Stimulated activated CD8-positive, alpha-beta memory T cell treated with anti-CD3 and anti-CD28 coated beads, Interleukin-12 subunit alpha, Interleukin-12 subunit beta, amount 100 ng/mL, for 1 hour (primary cell): ENCODE measurements at regions not wholly inside any gene's neighbourhood (a gene's known extent, or its start where the extent isn't known, plus 50 kb on each side); places are given as distances from the start of the nearest gene placed in this dataset.
"Not testable (repeated sequence)": the region's sequence is repeated elsewhere in the genome, so short reads cannot be mapped to it uniquely, and the experiment has no call there.

Source experiments
- DNase-seq: peaks from one replicate; pipeline ENCODE4 v3.0.0-alpha.2; 2020; ENCODE audit warnings: low read depth

DNA sequence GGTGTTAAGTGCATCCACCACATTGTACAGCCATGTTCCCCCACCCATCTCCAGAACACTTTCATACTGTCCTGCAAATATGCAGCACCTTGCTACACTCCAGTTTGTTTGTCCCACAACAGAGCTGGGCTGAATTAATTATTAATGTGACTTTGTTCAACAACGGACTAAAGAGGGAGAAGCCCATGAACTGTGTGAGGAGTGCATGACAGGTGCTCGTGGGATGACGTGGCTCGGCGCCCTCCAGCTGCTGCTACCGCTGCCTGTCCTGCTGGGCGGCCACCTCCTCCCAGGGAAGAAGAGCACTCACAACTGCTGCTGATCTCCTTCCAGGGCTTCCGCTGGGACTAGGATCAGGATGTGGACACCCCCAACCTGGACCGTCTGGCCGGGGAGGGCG is 111.2 kb upstream of the DEFB108B start:
- DNase-seq: not testable (repeated sequence)

DNA sequence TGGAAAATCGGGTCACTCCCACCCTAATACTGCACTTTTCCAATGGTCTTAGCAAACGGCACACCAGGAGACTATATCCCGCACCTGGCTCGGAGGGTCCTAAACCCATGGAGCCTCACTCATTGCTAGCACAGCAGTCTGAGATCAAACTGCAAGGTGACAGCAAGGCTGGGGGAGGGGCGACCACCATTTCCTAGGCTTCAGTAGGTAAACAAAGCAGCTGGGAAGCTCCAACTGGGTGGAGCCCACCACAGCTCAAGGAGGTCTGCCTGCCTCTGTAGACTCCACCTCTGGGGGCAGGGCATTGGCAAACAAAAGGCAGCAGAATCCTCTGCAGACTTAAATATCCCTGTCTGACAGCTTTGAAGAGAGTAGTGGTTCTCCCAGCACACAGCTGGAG is 109.0 kb upstream of the DEFB108B start:
- not testable (repeated sequence) for DNase-seq

DNA sequence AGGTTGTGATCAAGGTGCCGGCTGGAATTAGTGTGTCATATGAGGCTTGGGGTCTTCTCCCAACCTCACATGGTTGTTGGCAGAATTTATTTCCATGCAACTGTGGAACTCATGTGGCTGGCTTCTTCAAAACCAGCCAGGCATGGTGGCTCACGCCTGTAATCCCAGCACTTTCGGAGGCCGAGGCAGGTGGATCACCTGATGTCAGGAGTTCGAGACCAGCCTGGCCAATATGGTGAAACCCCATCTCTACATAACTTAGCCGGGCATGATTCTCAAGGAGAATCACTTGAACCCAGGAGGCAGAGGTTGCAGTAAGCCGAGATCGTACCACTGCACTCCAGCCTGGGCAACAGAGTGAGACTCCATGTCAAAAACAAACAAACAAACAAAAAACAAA is 102.3 kb upstream of the DEFB108B start:
- DNase-seq: not testable (repeated sequence)

DNA sequence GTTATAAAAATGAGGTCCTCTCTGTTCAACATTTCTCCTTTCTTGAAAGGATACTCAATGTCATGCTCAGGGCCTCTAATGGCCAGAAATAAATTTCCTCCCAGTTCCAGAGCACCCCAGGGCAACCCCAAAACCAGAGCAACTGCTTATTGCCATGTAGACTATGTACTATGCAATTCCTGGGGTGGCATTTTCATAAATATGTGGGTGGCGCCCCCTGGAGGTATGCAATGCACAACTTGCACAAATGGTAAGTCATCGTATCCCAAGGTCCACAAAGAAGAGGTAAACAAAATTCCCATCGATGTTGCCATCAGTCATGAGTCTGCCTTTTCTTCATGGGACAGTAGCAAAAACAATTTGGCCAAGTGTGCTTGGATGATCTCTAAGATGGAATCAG is 98.6 kb upstream of the DEFB108B start:
- not testable (repeated sequence) for DNase-seq

DNA sequence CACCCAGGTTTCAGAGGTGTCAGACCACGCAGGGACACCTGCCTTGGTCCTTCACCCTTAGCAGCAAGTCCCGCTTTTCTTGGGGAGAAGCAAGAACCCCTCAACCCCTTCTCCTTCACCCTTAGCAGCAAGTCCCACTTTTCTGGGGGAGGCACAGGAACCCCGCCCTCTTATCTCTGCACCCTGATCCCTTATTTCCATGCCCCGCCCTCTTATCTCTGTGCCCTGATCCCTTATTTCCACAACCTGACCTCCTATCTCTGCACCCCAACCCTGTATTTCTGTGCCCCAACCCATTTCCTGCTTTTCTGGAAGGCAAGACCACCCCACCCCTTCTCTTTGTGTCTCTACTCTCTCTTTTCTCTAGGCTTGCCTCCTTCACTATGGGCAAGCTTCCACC is 94.7 kb upstream of the DEFB108B start:
- not testable (repeated sequence) for DNase-seq

DNA sequence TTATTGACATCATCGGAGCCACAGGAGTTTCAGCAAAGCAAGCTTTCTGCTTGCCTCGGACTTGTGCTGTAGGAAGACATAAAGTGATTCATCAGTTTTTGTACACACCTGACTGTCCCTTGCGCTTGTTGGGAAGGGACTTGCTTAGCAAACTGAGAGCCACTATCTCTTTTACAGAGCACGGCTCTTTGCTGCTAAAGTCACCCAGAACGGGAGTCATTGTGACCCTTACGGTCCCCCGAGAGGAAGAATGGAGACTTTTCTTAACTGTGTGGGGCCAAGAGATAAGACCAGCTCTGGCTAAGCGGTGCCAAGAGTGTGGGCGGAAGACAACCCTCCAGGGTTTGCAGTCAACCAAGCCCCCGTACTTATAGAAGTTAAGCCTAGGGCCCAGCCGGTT is 89.6 kb upstream of the DEFB108B start:
- not testable (repeated sequence) for DNase-seq

DNA sequence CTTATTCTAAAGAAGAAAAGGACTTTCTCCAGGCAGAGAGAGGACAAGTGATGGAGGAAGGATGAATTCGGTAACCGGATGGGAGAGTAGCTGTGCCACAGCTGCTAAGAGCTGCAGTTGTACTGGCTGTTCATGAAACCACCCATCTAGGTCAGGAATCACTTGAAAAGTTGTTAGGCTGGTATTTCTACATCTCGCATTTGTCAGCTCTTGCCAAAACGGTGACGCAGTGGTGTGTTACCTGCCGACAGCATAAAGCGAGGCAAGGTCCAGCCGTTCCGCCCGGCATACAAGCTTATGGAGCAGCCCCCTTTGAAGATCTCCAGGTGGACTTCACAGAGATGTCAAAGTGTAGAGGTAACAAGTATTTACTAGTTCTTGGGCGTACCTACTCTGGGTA is 87.3 kb upstream of the DEFB108B start:
- not testable (repeated sequence) for DNase-seq

DNA sequence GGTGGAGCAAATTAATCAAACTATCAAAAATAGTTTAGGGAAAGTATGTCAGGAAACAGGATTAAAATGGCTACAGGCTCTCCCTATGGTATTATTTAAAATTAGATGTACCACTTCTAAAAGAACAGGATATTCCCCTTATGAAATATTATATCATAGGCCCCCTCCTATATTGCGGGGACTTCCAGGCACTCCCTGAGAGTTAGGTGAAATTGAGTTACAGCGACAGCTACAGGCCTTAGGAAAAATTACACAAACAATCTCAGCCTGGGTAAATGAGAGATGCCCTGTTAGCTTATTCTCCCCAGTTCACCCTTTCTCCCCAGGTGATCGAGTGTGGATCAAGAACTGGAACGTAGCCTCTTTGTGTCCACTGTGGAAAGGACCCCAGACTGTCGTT is 86.7 kb upstream of the DEFB108B start:
- DNase-seq: not testable (repeated sequence)

DNA sequence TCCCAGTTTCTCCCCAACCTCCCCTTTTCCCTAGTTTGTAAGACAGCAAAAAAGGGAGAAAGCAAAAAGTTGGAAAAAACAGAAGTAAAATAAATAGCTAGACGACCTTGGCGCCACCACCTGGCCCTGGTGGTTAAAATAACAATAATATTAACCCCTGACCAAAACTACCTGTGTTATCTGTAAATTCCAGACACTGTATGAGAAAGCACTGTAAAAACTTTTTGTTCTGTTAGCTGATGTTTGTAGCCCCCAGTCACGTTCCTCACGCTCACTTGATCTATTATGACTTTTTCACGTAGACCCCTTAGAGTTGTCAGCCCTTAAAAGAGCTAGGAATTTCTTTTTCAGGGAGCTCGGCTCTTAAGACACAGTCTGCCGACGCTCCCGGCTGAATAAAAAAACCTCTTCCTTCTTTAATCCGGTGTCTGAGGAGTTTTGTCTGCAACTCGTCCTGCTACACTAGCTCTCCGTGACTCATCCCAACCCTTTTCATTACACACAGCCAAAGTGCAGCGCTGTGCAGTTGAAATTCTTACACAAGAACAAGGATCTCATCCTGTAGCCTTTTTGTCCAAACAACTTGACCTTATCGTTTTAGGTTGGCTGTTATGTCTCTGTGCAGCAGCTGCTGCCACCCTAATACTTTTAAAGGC is 83.9 kb upstream of the DEFB108B start:
- DNase-seq: not testable (repeated sequence)

DNA sequence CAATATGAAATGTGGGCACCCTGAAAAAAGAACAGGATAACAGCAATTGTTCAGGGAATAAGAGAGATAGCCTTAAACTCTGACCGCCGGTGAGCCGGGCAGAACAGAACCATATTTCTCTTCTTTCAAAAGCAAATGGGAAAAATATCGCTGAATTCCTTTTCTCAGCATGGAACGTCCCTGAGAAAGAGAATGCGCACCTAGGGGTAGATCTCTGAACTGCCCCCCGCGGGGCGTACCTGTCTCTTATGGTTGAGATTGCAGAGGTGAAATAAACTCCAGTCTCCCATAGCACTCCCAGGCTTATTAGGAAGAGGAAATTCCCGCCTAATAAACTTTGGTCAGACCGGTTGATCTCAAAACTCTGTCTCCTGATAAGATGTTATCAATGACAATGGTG is 82.1 kb upstream of the DEFB108B start:
- not testable (repeated sequence) for DNase-seq

DNA sequence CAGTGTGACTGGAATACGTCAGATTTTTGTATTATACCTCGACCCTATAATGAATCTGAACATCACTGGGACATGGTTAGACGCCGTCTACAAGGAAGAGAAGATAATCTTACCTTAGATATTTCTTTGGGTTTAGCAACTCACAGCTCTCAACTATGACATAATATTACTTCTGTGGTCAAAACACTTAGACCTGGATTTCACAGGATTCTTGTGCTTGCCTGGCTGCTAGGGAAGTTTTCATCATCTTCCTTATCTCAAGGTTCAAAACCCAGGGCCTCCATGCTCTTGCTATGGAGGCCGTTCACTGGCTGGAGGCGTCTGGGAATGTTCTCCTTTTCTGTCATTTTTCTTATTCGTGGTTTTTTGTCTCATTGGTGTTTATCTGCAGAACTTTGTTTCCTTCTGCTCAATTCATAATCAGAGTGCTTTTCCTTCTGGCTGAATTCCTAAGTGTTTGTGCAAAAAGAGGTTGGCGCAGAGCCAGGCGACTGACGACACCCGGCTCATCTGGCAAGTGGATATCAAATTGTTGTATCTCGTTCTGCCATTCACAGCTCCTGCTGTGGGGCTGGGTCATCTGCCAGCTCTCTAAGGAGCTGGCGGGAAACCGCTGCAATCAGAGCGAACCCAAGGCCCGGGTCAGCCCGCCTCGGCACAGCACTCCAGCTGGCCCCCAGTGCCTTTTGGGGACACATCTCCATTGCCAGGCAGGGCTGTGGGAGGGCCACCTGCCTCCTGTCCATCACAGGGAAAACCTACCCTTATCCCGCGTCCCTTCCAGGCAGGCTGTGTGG is 68.1 kb upstream of the DEFB108B start:
- not testable (repeated sequence) for DNase-seq

DNA sequence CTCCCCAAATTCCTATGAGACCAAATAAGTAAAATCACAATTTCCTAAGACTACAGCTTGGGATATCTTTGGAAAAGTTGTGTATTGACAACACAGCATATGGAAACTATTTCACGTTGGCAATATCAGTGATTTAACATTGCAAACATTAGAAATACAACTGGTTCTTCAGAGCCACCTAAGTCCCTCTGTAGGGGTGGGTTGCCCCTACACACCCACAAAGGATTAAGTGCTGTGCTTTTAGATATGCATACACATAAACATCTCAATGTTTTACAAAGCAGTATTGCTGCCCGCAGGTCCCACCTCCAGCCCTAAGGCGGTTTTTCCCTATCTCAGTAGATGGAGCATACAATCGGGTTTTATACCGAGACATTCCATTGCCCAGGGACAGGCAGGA is 66.0 kb upstream of the DEFB108B start:
- DNase-seq: not testable (repeated sequence)

DNA sequence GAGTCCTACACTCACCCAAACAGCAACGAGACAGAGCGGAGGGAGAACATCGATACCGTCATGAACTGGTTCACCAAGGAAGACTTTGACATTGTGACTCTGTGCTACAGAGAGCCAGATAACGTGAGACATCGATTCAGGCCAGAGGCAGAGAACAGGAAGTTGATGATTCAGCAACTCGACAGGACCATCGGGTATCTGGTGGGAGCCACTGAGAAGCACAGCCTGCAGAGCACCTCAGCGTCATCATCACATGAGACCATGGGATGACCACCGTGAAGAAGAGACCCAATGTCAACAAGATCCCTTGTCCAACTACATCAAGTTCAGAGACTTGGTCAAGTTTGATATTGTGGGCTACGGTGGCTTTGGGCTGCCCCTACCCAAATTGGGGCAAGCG is 60.8 kb upstream of the DEFB108B start:
- not testable (repeated sequence) for DNase-seq

DNA sequence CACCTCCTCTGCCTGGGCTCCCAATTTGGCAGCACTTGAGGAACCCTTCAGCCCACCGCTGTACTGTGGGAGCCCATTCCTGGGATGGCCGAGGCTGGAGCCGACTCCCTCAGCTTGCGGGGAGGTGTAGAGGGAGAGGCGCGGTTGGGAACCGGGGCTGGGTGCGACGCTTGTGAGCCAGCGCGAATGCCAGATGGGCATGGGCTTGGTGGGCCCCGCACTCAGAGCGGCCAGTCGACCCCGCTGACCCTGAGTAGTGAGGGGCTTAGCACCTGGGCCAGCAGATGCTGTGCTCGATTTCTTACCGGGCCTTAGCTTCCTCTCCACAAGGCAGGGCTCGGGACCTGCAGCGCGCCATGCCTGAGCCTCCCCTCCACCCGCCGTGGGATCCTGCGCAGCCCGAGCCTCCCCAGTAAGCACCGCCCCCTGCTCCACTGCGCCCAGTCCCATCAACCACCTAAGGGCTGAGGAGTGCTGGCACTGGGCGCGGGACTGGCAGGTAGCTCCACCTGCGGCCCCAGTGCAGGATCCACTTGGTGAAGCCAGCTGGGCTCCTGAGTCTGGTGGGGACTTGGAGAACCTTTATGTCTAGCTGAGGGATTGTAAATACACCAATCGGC is 58.3 kb upstream of the DEFB108B start:
- no peak for DNase-seq

DNA sequence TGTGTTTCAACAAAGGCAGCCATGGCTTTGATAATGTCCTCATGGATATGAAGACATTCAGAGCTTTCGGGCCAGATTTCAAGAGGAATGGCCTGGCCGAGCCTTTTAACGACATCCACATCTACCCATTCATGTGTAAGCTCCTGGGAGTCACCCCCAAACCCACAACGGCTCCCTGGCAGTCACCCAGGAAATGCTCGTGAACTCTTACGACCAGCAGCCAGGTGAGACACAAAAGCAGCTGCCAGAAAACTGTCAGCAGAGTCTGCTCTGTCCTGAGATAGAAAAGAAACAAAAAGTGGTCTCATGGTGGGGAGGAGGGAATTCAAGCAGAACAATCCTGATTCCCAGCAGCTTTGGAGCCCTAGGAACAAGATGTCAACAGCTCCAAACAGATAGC is 52.9 kb upstream of the DEFB108B start:
- not testable (repeated sequence) for DNase-seq

DNA sequence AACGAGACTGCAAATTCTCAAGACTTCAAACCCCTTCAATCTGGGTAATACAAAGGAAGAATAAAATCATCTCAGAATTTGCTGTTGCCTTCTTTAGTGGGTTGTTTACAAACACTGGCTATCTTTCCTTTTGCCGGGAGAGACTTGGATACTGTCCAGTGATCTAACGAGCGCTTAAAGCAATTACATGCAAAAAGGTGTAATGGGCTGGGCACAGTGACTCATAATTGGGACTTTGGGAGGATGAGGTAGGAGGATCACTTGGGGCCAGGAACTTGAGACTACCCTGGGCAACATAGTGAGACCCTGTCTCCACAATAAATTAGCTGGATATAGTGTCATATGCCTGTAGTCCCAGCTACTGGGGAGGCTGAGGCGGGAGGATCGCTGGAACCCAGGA is 52.2 kb upstream of the DEFB108B start:
- not testable (repeated sequence) for DNase-seq

DNA sequence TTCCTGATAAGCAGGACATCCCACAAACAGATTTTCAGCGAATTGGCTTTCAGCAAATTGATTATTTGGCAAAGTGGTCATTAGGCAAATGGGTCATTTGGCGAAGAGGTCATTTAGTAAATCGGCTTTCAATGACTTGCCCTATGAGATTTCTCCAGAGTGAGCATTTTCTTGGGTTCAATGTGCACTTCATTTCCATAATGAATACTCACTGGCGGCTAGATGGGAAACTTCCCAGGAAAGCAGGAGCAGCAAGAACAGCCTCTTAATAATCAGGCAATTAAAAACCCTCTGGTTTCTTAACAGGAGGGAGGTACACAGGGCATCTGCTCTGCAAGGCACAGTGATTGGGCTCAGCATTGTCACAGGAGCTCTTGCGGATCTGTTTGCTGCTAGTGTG is 51.5 kb upstream of the DEFB108B start:
- not testable (repeated sequence) for DNase-seq

DNA sequence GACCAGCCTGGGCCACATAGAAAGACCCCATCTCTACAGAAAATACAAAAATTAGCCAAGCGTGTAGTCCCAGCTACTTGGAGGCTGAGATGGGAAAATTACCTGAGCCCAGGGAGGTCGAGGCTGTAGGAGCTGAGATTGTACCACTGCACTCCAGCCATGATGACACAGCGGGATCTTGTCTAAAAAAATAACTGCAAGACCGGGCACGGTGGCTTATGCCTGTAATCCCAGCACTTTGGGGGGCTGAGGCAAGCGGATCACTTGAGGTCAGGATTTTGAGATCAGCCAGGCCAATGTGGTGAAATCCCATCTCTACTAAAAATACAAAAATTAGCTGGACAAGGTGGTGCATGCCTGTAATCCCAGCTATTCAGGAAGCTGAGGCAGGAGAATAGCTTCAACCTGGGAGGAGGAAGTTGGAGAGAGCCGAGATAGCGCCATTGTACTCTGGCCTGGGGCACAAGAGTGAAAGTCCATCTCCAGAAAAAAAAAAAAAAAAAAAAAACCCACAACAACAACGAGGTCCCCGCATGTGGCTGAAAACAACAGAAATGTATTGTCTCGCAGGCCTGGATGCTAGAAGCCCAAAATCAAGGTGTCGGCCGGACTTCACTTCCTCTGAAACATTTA is 50.7 kb upstream of the DEFB108B start:
- DNase-seq: not testable (repeated sequence)

DNA sequence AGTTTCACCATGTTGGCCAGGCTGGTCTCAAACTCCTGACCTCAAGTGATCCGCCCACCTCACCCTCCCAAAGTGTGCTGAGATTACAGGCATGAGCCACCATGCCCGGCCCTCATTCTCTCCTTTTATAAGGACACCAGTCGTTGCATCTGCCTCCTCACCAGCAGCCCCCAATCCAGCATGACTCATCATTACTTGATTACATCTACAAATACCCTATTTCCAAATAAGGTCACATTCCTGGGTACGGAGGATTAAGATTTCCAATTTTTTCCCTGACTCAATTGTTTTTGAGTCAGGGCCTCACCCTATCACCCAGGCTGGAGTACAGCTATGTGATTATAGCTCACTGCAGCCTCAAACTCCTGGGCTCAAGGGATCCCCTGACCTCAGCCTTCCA is 49.8 kb upstream of the DEFB108B start:
- DNase-seq: not testable (repeated sequence)
